Esophagus muscularis mucosa (tissue), 4 donors: ENCODE measurements at regions not wholly inside any gene's neighbourhood (a gene's known extent, or its start where the extent isn't known, plus 50 kb on each side); places are given as distances from the start of the nearest gene placed in this dataset.

Source experiments
- DNase-seq: peaks from one replicate; pipeline ENCODE4 v3.0.0-alpha.2; 2017; ENCODE audit errors: extremely low spot score
- H3K27ac ChIP-seq, 4 donors: fragments of 200-600 bp; sonication (generic); replicated peaks in 1 of 4; 1 replicate in 3 of 4; 2 replicates in 1 of 4; pipeline ENCODE4 v1.5.1; 2016 to 2019; ENCODE audit warnings: mild to moderate bottlenecking in 1 of 4
- H3K27me3 ChIP-seq, 4 donors: fragments of 200-600 bp; sonication (generic); one replicate each; pipeline versions ENCODE4 v1.5.1 to v1.6.0; 2016 to 2019
- H3K36me3 ChIP-seq, 4 donors: fragments of 200-600 bp; sonication (generic); one replicate each; pipeline ENCODE4 v1.5.1; 2016 to 2019
- H3K4me1 ChIP-seq, 4 donors: fragments of 200-600 bp; sonication (generic); one replicate each; pipeline ENCODE4 v1.5.1; 2016 to 2019
- H3K4me3 ChIP-seq, 4 donors: fragments of 200-600 bp; sonication (generic); 1 replicate in 2 of 4; 2 replicates in 2 of 4; pipeline ENCODE4 v1.5.1; 2016 to 2019; ENCODE audit warnings: mild to moderate bottlenecking in 4 of 4, moderate library complexity in 1 of 4
- H3K9me3 ChIP-seq, 4 donors: fragments of 200-600 bp; sonication (generic); 1 replicate in 3 of 4; 2 replicates in 1 of 4; pipeline ENCODE4 v1.5.1; 2016 to 2019
- CTCF ChIP-seq, 3 experiments: fragments of 200-600 bp in 2 of 3; fragments of 450-650 bp in 1 of 3; sonication (generic) in 2 of 3; IDR thresholded peaks; one replicate each; pipeline ENCODE4 v1.5.1; 2017 to 2019; ENCODE audit warnings: antibody characterized with exemption in 3 of 3, mild to moderate bottlenecking in 2 of 3, moderate library complexity in 1 of 3
- EP300 ChIP-seq: sonication (generic); formaldehyde crosslinking; IDR thresholded peaks from one replicate; pipeline ENCODE4 v1.6.1; 2017; ENCODE audit warnings: antibody characterized with exemption
- POLR2A ChIP-seq: fragments of 450-650 bp; IDR thresholded peaks from one replicate; pipeline ENCODE4 v1.6.1; 2017; ENCODE audit warnings: antibody characterized with exemption, moderate library complexity, mild to moderate bottlenecking, low read depth
- POLR2AphosphoS5 ChIP-seq, 2 donors: sonication (generic); formaldehyde crosslinking; IDR thresholded peaks; one replicate each; pipeline ENCODE4 v1.6.1; 2017; ENCODE audit warnings: antibody characterized with exemption in 2 of 2
- WGBS: methylation state at CpG from one replicate; pipeline ENCODE4 v1.1.5; 2018; 5-methylcytosine and 5-hydroxymethylcytosine counted together
- intact Hi-C: fragments of 100-400 bp; cut with DNase I; formaldehyde crosslinking; loops from one replicate; pipeline ENCODE4 v1.15.1; 2023

GRCh38 chr16:85291302-85292148, 179.3 kb upstream of the CIBAR2 start:
- peaks cover 6 to 52% (median 38%) of the 10 kb centered on the region in 4 donors for H3K4me1 ChIP-seq
- H3K36me3 ChIP-seq: no peaks in the 10 kb centered on the region
- H3K27me3 ChIP-seq: no peaks in the 10 kb centered on the region
- no peak overlapping the region for H3K4me3 ChIP-seq
- intact Hi-C loops: no loop called here
- no peak for TF ChIP-seq POLR2A
- TF ChIP-seq CTCF (IDR thresholded peaks at IDR 0.05): no peak
- no peak for TF ChIP-seq POLR2AphosphoS5 (IDR thresholded peaks at IDR 0.05)
- TF ChIP-seq EP300: no peak
- no peak for DNase-seq
- no peaks in the 10 kb centered on the region for H3K9me3 ChIP-seq
- peak overlapping the region; percentile 23 to 47 (median 34) for H3K27ac ChIP-seq
- 78% methylated on average over 21 of the region's 26 CpGs for WGBS

GRCh38 chr16:85293458-85293857, 181.2 kb upstream of the CIBAR2 start:
- Histone ChIP-seq H3K4me1 (peaks cover 0 to 39% (median 28%) of the 10 kb centered on the region in 4 donors), H3K27me3 (no peaks in the 10 kb centered on the region), H3K4me3 (no peak overlapping the region), H3K9me3 (no peaks in the 10 kb centered on the region), H3K36me3 (no peaks in the 10 kb centered on the region), H3K27ac (no peak overlapping the region)
- intact Hi-C loops: no loop called here
- 94% methylated on average over 12 of the region's 13 CpGs for WGBS
- TF ChIP-seq EP300 (no peak), POLR2A (no peak)
- DNase-seq: no peak

- Histone ChIP-seq H3K27me3 (no peaks in the 10 kb centered on the region), H3K4me1 (peaks cover 0 to 35% (median 25%) of the 10 kb centered on the region in 4 donors), H3K36me3 (no peaks in the 10 kb centered on the region), H3K9me3 (no peaks in the 10 kb centered on the region), H3K4me3 (no peak overlapping the region), H3K27ac (no peak overlapping the region)
- TF ChIP-seq EP300 (no peak), POLR2A (no peak), POLR2AphosphoS5 (IDR thresholded peaks at IDR 0.05) (no peak), CTCF (IDR thresholded peaks at IDR 0.05) (no peak)
- DNase-seq: no peak
- 79% methylated on average over 12 of the region's 15 CpGs for WGBS
- intact Hi-C loops: no loop called here
These were observed 181.8 kb upstream of the CIBAR2 start for GRCh38 chr16:85293904-85294642.

- Histone ChIP-seq H3K9me3 (no peaks in the 10 kb centered on the region), H3K27me3 (no peaks in the 10 kb centered on the region), H3K4me3 (no peak overlapping the region), H3K27ac (no peak overlapping the region), H3K4me1 (peaks cover 0 to 30% (median 18%) of the 10 kb centered on the region in 4 donors), H3K36me3 (no peaks in the 10 kb centered on the region)
- WGBS: 93% methylated on average over 25 of the region's 25 CpGs
- intact Hi-C loops: no loop called here
- TF ChIP-seq POLR2A: no peak
- no peak for TF ChIP-seq POLR2AphosphoS5 (IDR thresholded peaks at IDR 0.05)
- no peak for TF ChIP-seq CTCF (IDR thresholded peaks at IDR 0.05)
- no peak for TF ChIP-seq EP300
- no peak for DNase-seq
These were observed 182.7 kb upstream of the CIBAR2 start for GRCh38 chr16:85294810-85295508.
